Right lung (tissue), 2 donors: ENCODE measurements at regions not wholly inside any gene's neighbourhood (a gene's known extent, or its start where the extent isn't known, plus 50 kb on each side); places are given as distances from the start of the nearest gene placed in this dataset.
A peak's percentile ranks its signal among the peaks of the same experiment; 100 is the strongest.

Experiments used
- DNase-seq, 2 donors: peaks; one replicate each; pipeline ENCODE4 v3.0.0-alpha.2; 2013

GRCh38 chr14:36465178-36465577 is 54.9 kb downstream of the NKX2-1 start:
- no peak for DNase-seq

GRCh38 chr14:36462890-36463289 is 57.1 kb downstream of the NKX2-1 start:
- no peak for DNase-seq

- no peak for DNase-seq
These were observed 64.8 kb downstream of the NKX2-1 start for GRCh38 chr14:36455241-36455627.

- DNase-seq: peak; percentile 18 to 20
These were observed 65.3 kb downstream of the NKX2-1 start for GRCh38 chr14:36454599-36455240.

GRCh38 chr14:36452860-36453259 is 67.2 kb downstream of the NKX2-1 start:
- no peak for DNase-seq

- peak; percentile 4 to 23 for DNase-seq
These were observed 68.5 kb downstream of the NKX2-1 start for GRCh38 chr14:36451310-36452065.

- DNase-seq: no peak
These were observed 69.5 kb downstream of the NKX2-1 start for GRCh38 chr14:36450550-36450949.

GRCh38 chr14:36449903-36450302 is 70.1 kb downstream of the NKX2-1 start:
- no peak for DNase-seq

GRCh38 chr14:36443374-36443773 is 76.7 kb downstream of the NKX2-1 start:
- DNase-seq: no peak

GRCh38 chr14:36442824-36443241 is 77.2 kb downstream of the NKX2-1 start:
- DNase-seq: no peak

- no peak for DNase-seq
These were observed 78.7 kb downstream of the NKX2-1 start for GRCh38 chr14:36441283-36441682.

GRCh38 chr14:36439766-36440165 is 80.3 kb downstream of the NKX2-1 start:
- DNase-seq: no peak

- DNase-seq: no peak
These were observed 81.1 kb downstream of the NKX2-1 start for GRCh38 chr14:36438883-36439282.

- DNase-seq: peak in 1 of 2 donors; percentile 10
These were observed 89.4 kb downstream of the NKX2-1 start for GRCh38 chr14:36430662-36431084.

- DNase-seq: no peak
These were observed 89.9 kb downstream of the NKX2-1 start for GRCh38 chr14:36430169-36430568.

GRCh38 chr14:36429692-36430091 is 90.3 kb downstream of the NKX2-1 start:
- DNase-seq: no peak

GRCh38 chr14:36428350-36428749 is 91.7 kb downstream of the NKX2-1 start:
- no peak for DNase-seq

GRCh38 chr14:36426836-36427235 is 93.2 kb downstream of the NKX2-1 start:
- no peak for DNase-seq

GRCh38 chr14:36426113-36426512 is 93.9 kb downstream of the NKX2-1 start:
- no peak for DNase-seq

GRCh38 chr14:36424478-36425102 is 95.4 kb downstream of the NKX2-1 start:
- no peak for DNase-seq

- no peak for DNase-seq
These were observed 96.6 kb downstream of the NKX2-1 start for GRCh38 chr14:36423430-36423829.

GRCh38 chr14:36420149-36420687 is 99.8 kb upstream of the MBIP start:
- no peak for DNase-seq

GRCh38 chr14:36418937-36419336 is 98.5 kb upstream of the MBIP start:
- no peak for DNase-seq
